Neutrophil (primary cell): ENCODE measurements at regions not wholly inside any gene's neighbourhood (a gene's known extent, or its start where the extent isn't known, plus 50 kb on each side); places are given as distances from the start of the nearest gene placed in this dataset.

Source experiments
- H3K27ac ChIP-seq: fragments of 200-600 bp; sonication (generic); 2 replicates; pipeline ENCODE4 v1.5.1; 2016; ENCODE audit warnings: mild to moderate bottlenecking, moderate library complexity
- H3K27me3 ChIP-seq: fragments of 200-600 bp; sonication (generic); 2 replicates; pipeline ENCODE4 v1.6.0; 2016; ENCODE audit warnings: mild to moderate bottlenecking
- H3K36me3 ChIP-seq: fragments of 200-600 bp; sonication (generic); 2 replicates; pipeline ENCODE4 v1.5.1; 2017
- H3K4me1 ChIP-seq, 2 experiments: fragments of 200-600 bp in 1 of 2; sonication (generic) in 1 of 2; 1 replicate in 1 of 2; 2 replicates in 1 of 2; pipeline versions ENCODE4 v1.5.1 to v1.6.1; 2013 to 2016; ENCODE audit warnings: low read depth in 1 of 2, low read length in 1 of 2, mild to moderate bottlenecking in 1 of 2, moderate library complexity in 1 of 2; ENCODE audit not compliant: control insufficient read depth in 1 of 2, insufficient read depth in 1 of 2
- H3K4me3 ChIP-seq, 2 experiments: fragments of 200-600 bp in 1 of 2; sonication (generic) in 1 of 2; 1 replicate in 1 of 2; 2 replicates in 1 of 2; pipeline ENCODE4 v1.5.1; 2013 to 2016; ENCODE audit warnings: low read depth in 1 of 2, low read length in 1 of 2, mild to moderate bottlenecking in 1 of 2, moderate library complexity in 1 of 2
- H3K9me3 ChIP-seq: fragments of 200-600 bp; sonication (generic); 2 replicates; pipeline ENCODE4 v1.5.1; 2016
- TF ChIP-seq, protein P1 (sequence below): fragments of 200-600 bp; sonication (generic); IDR thresholded peaks from 2 replicates; pipeline ENCODE4 v1.5.1; 2016; ENCODE audit warnings: antibody characterized with exemption

DNA sequence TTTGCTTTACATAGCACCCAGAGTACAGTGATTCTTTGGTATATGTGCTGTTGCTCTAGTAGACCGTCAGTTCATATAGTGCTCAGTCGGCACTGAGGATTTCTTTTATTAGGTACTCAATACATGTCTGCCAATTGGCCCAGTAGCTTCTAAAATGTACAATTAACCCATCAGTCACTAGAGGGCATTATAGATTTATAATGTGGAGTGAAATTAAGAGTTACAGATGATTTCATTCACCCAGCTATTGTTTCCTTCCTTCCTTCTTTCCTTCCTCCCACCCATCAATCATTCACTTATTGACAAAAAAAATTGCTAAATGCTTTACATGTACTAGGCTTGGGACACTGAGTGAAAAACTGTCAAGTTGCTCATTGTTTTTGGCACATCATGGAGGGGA, 263.6 kb upstream of the USP24 start:
- peaks cover 3% of the 10 kb centered on the region for H3K27me3 ChIP-seq
- no peaks in the 10 kb centered on the region for H3K4me1 ChIP-seq
- no peaks in the 10 kb centered on the region for H3K36me3 ChIP-seq
- TF ChIP-seq, protein P1, sequence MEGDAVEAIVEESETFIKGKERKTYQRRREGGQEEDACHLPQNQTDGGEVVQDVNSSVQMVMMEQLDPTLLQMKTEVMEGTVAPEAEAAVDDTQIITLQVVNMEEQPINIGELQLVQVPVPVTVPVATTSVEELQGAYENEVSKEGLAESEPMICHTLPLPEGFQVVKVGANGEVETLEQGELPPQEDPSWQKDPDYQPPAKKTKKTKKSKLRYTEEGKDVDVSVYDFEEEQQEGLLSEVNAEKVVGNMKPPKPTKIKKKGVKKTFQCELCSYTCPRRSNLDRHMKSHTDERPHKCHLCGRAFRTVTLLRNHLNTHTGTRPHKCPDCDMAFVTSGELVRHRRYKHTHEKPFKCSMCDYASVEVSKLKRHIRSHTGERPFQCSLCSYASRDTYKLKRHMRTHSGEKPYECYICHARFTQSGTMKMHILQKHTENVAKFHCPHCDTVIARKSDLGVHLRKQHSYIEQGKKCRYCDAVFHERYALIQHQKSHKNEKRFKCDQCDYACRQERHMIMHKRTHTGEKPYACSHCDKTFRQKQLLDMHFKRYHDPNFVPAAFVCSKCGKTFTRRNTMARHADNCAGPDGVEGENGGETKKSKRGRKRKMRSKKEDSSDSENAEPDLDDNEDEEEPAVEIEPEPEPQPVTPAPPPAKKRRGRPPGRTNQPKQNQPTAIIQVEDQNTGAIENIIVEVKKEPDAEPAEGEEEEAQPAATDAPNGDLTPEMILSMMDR = no peak
- no peaks in the 10 kb centered on the region for H3K9me3 ChIP-seq
- no peak overlapping the region for H3K27ac ChIP-seq
- H3K4me3 ChIP-seq = no peak overlapping the region

DNA sequence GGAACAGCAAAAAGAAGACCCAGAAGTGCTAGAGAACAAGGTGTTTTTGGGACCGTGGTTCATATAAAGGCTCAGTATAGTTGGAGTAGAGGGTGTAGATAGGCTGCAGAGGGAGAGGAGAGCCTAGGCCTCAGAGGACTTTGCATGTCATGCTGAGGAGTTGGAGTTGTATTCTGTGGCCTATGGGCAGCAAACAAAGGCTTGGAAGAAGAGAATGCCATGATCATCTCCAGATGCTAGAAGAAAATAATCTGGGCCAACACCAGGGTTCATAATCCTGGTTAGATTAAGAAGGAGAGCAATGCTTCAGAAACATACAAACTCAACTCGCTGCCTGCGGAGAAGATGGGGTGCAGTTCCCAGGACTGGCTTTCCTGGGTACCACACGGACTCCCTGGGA, 262.8 kb upstream of the USP24 start:
- Histone ChIP-seq H3K27ac (no peak overlapping the region), H3K9me3 (no peaks in the 10 kb centered on the region), H3K36me3 (no peaks in the 10 kb centered on the region), H3K4me3 (no peak overlapping the region), H3K27me3 (peaks cover 3% of the 10 kb centered on the region), H3K4me1 (no peaks in the 10 kb centered on the region)
- TF ChIP-seq, protein P1 = no peak

DNA sequence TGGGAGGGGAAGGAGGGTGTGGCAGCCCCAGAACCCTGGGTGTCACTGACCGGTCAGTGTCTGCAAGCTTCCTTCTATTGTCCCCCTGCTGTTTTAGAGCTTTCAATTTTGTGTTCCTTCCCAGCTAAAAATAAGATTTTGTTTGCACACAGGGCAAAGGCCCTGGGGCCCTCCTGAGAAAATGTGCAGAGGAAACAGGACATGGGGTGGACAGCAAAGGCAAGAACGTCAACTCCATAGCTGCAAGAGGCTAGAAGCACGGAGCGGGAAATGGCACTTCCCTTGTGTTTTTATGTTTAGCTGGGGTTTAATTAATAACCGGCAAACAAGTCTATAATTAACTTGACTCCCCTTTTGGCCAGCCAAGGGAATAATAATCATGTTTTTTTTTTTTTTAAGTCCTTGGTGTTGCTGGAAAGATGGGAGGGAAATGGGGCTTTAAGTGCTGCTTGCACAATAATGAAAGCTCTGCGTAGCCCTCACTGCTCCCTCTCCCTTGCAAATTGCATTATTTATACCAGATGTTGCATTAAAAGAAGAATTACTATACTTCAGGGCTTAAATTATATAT, 261.4 kb upstream of the USP24 start:
- Histone ChIP-seq H3K9me3 (no peaks in the 10 kb centered on the region), H3K36me3 (no peaks in the 10 kb centered on the region), H3K4me1 (no peaks in the 10 kb centered on the region), H3K4me3 (no peak overlapping the region), H3K27ac (no peak overlapping the region), H3K27me3 (peaks cover 3% of the 10 kb centered on the region)
- TF ChIP-seq, protein P1 = no peak

DNA sequence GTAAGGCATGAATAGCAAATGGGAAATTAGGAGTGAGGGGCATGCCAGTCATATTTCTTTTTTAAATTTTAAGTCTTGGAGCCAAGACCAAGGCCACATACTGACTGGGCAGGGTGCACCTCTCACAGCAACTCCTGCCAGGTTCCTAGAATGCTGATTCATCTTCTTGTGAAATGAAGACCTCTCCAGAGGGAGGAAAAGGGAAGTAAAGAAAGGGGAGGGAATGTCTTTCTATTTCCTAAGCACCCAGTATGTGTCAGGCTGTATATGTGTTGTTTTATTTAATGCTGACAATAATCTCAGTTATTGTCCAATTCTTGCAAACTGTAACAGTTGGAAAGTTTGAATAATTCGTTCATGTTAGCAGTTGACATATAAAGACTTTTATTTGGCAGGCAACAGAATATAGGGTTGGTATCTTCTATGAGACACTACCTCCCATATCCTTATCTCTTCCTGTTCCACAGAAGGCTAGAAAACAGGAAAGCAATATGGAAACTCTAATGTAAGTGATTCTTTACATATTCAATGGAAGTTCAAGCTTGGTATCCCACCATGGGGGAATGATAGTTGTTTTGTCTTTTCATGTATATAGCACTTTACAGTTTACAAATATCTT, 259.1 kb upstream of the USP24 start:
- Histone ChIP-seq H3K4me3 (no peak overlapping the region), H3K27me3 (no peaks in the 10 kb centered on the region), H3K36me3 (no peaks in the 10 kb centered on the region), H3K4me1 (no peaks in the 10 kb centered on the region), H3K9me3 (no peaks in the 10 kb centered on the region), H3K27ac (no peak overlapping the region)
- TF ChIP-seq, protein P1 = no peak

DNA sequence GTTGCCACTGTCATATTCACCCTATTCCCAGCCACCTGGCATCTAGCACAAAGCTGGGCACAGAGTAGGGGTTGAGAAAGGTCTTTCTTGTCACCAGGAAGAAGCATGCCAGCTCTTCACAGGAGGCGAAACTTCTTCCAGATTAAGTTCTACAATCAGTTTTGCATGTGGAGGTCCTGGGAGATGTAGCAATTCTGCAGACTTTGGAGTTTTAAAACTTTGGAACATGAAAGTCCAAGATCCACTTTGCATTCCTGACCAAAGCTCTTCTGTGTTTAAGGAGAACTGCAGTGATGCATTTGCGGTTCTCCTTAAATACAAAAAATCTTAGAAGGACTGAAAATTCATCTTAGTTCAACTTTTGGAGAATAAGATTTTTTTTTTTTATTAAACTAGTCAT, 258.5 kb upstream of the USP24 start:
- H3K4me1 ChIP-seq = no peaks in the 10 kb centered on the region
- no peaks in the 10 kb centered on the region for H3K36me3 ChIP-seq
- TF ChIP-seq, protein P1 = no peak
- H3K9me3 ChIP-seq = no peaks in the 10 kb centered on the region
- no peaks in the 10 kb centered on the region for H3K27me3 ChIP-seq
- H3K27ac ChIP-seq = no peak overlapping the region
- no peak overlapping the region for H3K4me3 ChIP-seq
